HFFc6 (cell line): ENCODE measurements at regions not wholly inside any gene's neighbourhood (a gene's known extent, or its start where the extent isn't known, plus 50 kb on each side); places are given as distances from the start of the nearest gene placed in this dataset.

Experiments
- DNase-seq: peaks from one replicate; pipeline ENCODE4 v3.0.0-alpha.2; 2018
- H3K27ac Mint-ChIP-seq: 2 replicates; pipeline ENCODE4 v1.8.0; 2020; ENCODE audit warnings: mild to moderate bottlenecking, mixed read lengths
- H3K27me3 Mint-ChIP-seq: 2 replicates; pipeline ENCODE4 v1.8.0; 2021; ENCODE audit warnings: mild to moderate bottlenecking, moderate library complexity, mixed read lengths; ENCODE audit not compliant: insufficient read depth
- H3K36me3 Mint-ChIP-seq: 2 replicates; pipeline ENCODE4 v1.8.0; 2021; ENCODE audit warnings: low read depth, mixed read lengths
- H3K4me1 Mint-ChIP-seq: 2 replicates; pipeline ENCODE4 v1.8.0; 2020; ENCODE audit warnings: low read depth, mixed read lengths
- H3K4me3 Mint-ChIP-seq: 2 replicates; pipeline ENCODE4 v1.8.0; 2020; ENCODE audit warnings: mild to moderate bottlenecking, moderate library complexity, mixed read lengths
- H3K9me3 Mint-ChIP-seq: 2 replicates; pipeline ENCODE4 v1.8.0; 2020; ENCODE audit warnings: mild to moderate bottlenecking, mixed read lengths
- CTCF ChIP-seq: fragments of 200-600 bp; sonication (generic); IDR thresholded peaks from 2 replicates; pipeline ENCODE4 v1.5.0; 2021; ENCODE audit warnings: antibody characterized with exemption, mild to moderate bottlenecking

- Mint-ChIP-seq H3K36me3 (0 out of 2 replicates have a peak, but pooled peaks cover 5% of the 10 kb centered on the region), H3K27me3 (peaks cover 2% of the 10 kb centered on the region; the same call in 1 of the 2 replicates), H3K27ac (no peak overlapping the region), H3K4me3 (no peak overlapping the region), H3K9me3 (peaks cover 10% of the 10 kb centered on the region), H3K4me1 (no peaks in the 10 kb centered on the region)
- no peak for TF ChIP-seq CTCF
- no peak for DNase-seq
Measured at GRCh38 chr20:60569116-60569515, 610.9 kb downstream of the CDH26 start.

- TF ChIP-seq CTCF = no peak
- Mint-ChIP-seq H3K27me3 (peaks cover 2% of the 10 kb centered on the region; the same call in 1 of the 2 replicates), H3K4me3 (no peak overlapping the region), H3K4me1 (no peaks in the 10 kb centered on the region), H3K9me3 (peaks cover 10% of the 10 kb centered on the region), H3K36me3 (0 out of 2 replicates have a peak, but pooled peaks cover 5% of the 10 kb centered on the region), H3K27ac (no peak overlapping the region)
- no peak for DNase-seq
Measured at GRCh38 chr20:60570481-60571277, 612.5 kb downstream of the CDH26 start.

GRCh38 chr20:60573003-60573680 is 614.9 kb downstream of the CDH26 start:
- no peak for DNase-seq
- H3K9me3 Mint-ChIP-seq = peaks cover 10% of the 10 kb centered on the region
- no peaks in the 10 kb centered on the region for H3K4me1 Mint-ChIP-seq
- 0 out of 2 replicates have a peak, but pooled peaks cover 5% of the 10 kb centered on the region for H3K36me3 Mint-ChIP-seq
- no peaks in the 10 kb centered on the region; the same call in 1 of the 2 replicates for H3K27me3 Mint-ChIP-seq
- H3K27ac Mint-ChIP-seq = no peak overlapping the region
- no peak for TF ChIP-seq CTCF
- no peak overlapping the region for H3K4me3 Mint-ChIP-seq

GRCh38 chr20:60576236-60576635 is 618.0 kb downstream of the CDH26 start:
- no peak for TF ChIP-seq CTCF
- Mint-ChIP-seq H3K36me3 (no peaks in the 10 kb centered on the region), H3K27ac (no peak overlapping the region), H3K27me3 (no peaks in the 10 kb centered on the region), H3K9me3 (peaks cover 20% of the 10 kb centered on the region), H3K4me3 (no peak overlapping the region), H3K4me1 (no peaks in the 10 kb centered on the region)
- no peak for DNase-seq

GRCh38 chr20:60579941-60580515 is 621.8 kb downstream of the CDH26 start:
- Mint-ChIP-seq H3K4me1 (no peaks in the 10 kb centered on the region), H3K27ac (no peak overlapping the region), H3K27me3 (no peaks in the 10 kb centered on the region; the same call in 1 of the 2 replicates), H3K9me3 (peaks cover 16% of the 10 kb centered on the region), H3K4me3 (no peak overlapping the region), H3K36me3 (no peaks in the 10 kb centered on the region)
- no peak for TF ChIP-seq CTCF
- DNase-seq = no peak
